Stimulated activated CD8-positive, alpha-beta memory T cell treated with anti-CD3 and anti-CD28 coated beads, Interleukin-4, amount 100 ng/mL, for 4 hours (primary cell): ENCODE measurements at regions not wholly inside any gene's neighbourhood (a gene's known extent, or its start where the extent isn't known, plus 50 kb on each side); places are given as distances from the start of the nearest gene placed in this dataset.

ENCODE experiments used
- DNase-seq, 2 donors: peaks; one replicate each; pipeline ENCODE4 v3.0.0-alpha.2; 2020; ENCODE audit warnings: low read depth in 2 of 2, low spot score in 1 of 2

DNA sequence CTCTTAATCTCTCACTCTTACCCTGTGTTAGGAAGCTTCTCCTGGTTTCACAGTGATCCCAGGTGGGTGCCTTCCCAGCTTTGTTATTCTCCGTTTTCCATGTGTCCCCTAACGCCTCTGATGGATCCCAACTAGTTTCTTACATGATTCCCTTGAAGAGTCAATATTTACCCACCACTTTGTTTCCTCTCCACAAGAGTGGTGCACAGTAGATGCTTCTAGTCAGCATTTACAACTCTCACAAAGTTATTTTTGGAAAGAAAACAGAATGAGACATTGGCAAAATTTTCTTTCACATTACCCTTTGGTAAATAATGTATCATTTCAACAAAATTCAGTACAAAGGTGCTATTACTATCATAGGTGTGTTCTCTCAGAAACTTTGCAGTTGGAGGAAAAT is 1611.1 kb upstream of the ZEB2 start:
- no peak for DNase-seq

DNA sequence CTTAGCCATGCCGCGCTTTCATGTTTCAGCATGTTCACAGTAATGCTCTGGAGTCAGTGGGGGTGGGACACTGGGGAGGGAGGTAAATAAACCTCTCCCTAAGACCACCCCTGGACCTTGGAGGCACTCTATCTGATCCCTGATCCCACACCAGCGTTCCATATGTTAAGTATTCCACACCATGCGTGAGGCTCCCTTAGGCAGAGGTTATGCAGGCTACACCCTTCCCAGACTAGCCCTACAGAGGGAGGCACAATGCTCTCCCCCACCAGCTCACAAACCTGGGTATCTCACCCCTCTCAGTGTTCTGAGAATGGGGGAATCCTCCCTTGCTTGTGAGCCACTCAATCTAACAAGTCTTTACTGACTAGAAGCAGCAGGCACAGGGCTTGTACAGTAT is 1610.4 kb upstream of the ZEB2 start:
- DNase-seq, result no peak

DNA sequence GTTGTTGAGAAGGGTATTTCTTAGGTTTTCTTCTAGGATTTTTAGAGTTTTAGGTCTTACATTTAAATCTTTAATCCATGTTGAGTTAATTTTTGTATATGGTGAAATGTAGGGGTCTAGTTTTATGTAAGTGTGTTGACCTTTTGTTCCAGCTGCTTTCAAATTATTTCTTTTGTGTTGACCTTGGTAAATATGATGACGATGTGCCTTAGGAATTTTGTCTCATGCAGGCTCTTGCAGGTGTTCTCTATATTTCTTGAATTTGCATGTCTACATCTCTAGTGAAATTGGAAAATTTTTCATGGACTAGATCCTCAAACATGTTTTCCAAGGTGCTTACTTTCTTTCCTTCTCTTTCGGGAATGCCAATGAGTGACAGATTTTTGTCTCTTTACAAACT is 1609.3 kb upstream of the ZEB2 start:
- DNase-seq, result no peak

DNA sequence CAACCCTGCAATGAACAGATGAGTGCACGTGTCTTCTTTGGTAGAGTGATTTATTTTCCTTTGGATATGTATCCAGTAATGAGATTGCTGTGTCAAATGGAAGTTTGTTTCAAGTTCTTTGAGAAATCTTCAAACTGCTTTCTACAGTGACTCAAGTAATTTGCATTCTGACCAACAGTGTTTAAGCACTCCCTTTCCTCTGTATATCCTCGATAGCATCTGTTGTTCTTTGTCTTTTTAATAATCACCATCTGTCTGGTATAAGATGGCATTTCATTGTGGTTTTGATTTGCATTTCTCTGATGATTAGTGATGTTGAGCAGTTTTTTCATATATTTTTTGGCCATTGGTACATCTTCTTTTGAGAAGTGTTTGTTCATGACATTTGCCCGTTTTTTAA is 1608.3 kb upstream of the ZEB2 start:
- no peak for DNase-seq

DNA sequence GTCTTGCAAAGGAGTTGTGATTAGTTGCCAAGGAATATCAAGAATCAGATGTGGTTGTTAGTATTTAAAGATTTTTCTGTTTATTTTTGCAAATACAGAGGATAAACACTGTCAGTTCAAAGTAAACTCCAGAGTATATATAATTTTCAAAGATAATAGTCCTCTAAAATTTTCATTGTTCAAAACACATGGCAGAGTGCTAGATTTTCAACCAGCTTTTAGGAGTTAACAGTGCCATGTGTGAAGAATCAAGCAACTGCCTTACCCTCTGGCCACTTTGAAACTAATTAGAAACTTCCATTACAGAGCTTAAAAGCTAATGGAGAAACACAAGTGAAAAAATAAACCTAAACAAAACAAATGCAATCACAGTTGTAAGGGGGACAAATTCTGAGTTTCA is 1605.6 kb upstream of the ZEB2 start:
- no peak for DNase-seq

DNA sequence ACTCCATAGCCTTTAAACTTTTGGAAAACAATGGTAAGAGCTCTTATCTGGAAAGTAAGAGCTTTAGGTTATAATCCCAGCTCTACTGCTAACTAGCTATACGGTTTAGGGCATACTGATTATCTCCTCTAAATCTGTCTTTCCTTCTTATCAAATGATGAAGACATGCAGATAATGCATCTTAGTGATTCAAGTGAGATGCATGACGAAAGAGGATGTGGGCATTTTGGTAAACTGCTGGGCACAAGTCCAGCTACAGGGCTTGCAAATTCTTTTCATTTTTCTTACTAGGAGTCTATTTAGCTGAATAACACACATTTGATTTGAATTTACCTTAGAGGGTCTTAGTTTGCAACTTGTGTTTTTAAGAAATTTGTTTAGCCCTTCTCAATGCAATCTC is 1604.8 kb upstream of the ZEB2 start:
- no peak for DNase-seq

DNA sequence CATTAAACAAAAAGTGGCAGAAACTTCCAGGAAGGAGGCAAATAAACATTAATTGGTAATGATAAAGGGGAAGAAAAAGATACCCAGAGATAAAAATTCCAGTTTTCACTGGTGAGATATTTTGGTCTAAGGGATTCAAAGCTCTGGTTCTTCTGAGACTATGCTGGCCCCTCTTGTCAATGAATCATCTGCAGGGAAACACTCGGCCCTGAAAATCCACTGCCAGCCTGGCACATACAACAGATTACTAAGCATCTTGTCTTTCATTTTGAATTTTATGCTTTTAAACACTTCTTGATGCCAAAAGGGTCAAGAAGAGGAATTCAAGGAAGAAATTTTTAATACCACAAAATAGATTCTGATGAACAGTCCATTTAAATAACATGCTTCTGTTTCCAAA is 1603.8 kb upstream of the ZEB2 start:
- DNase-seq, result no peak

DNA sequence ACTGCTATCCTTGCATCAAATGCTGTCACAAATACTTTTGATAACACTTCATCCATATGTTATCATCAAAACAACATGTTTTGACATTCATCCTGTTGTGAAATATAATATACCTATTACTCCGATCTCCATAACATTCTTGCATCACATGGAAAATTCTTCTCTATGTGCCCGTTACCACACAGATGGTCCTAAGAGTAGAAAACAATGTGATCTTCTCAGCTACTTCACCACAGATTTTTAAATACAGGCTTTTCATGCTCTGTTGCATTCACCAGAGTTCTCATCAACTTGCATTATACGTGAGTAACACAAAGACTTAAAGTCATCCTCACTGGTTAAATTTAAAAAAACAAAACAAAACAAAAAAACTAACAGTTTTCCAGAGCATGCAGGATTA is 1603.3 kb upstream of the ZEB2 start:
- no peak for DNase-seq

DNA sequence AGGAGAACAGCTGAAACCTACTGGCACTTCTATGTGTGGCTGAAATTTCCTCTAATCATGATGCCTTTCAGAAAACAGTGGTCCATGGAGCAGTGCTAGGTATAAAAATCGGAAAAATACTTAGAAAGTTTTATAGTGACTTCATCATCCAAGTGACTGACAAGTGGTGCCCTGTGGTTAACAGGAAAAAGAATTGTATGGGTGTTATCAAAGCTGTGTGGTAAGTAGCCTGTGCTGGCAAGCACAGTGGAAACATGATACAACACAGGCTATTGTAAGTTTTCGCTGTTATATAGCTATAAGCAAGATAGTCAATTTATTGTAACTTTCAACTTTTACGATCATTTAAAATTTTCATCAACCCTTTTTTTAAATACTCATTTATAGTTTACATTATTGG is 1599.7 kb upstream of the ZEB2 start:
- DNase-seq, result no peak

DNA sequence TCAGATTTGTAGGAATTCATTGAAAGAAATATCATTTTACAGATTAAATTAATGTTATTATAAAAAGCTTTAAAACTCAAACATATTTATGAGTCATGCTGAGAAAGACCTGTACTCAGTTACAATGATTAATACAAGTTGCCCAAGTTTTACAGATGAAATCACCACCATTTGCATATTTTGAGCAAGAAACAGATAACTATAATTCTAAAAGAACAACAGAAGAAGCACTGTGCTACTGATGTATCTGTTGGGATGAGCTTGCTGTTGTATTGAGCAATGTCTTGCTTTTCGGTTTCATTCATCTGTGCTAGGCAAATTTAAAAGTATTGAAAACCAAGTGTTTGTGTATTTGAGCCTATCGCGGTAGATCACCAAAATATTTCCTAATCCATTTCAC is 1589.1 kb upstream of the ZEB2 start:
- no peak for DNase-seq

DNA sequence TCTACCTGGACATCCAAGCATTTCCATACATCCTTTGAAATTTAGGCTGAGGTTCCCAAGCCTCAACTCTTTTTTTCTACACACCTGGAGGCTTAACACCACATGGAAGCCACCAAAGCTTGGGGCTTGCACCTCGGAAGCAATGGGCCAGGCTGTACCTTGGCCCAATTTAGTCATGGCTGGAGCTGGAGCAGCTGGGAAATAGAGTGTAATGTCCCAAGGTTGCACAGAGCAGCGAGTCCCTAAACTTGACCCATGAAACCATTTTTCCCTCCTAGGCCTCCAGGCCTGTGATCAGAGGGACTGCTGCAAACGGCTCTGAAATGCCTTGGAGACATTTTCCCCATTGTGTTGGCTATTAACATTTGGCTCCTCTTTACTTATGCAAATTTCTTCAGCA is 1574.3 kb upstream of the ZEB2 start:
- no peak for DNase-seq

DNA sequence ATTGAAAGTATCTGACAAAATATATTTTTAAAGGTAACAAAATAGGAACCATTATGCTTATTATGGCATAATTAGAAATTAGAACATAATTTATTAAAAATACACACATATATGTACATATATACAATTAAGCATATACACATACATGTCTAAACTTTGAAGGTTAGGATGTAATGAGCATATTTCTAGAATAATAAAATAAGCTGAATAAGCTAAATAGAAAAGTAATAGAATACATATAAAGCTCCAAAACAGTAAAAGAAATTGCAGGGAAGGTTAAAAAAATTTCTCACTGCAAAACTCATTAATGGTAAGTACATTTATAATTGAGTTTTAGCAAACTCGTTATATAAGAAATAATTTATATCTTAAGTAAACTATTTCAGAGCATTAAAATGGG is 1561.5 kb upstream of the ZEB2 start:
- DNase-seq, result no peak

DNA sequence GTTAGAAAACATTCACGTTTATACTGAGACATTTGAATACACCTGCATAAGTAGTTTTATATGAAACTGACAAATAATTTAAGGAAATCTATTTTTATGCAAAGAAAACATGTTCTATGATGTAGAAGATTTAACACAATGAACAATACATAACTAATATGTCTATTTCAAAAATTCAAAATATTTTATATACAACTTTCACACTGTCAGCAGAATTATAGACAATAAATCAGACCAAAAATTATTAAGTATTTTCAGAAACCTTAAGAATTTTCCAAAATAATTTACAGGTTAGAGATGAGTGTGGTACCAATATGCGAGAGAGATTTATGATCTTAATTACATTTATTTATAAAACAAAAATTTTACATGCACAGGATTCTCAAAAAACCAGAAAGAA is 1561.0 kb upstream of the ZEB2 start:
- DNase-seq, result no peak

DNA sequence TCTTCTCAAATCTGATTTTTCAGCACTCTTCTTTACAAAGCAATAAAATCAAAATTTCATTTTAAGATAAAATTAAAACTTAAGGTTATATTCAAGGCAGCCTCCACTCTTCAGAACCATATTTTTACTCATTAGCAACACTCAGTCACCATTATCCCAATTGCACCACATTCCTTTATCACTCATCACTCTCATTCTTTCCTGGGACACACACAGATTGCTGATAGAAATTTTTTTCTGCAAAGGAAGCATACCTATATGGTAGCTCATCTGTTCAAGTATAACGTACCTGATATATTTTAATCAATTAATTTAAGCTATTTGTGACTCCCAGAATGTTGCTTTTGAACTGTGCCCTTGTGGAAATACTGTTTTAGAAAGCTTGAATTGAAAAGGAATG is 1559.3 kb upstream of the ZEB2 start:
- DNase-seq, result no peak

DNA sequence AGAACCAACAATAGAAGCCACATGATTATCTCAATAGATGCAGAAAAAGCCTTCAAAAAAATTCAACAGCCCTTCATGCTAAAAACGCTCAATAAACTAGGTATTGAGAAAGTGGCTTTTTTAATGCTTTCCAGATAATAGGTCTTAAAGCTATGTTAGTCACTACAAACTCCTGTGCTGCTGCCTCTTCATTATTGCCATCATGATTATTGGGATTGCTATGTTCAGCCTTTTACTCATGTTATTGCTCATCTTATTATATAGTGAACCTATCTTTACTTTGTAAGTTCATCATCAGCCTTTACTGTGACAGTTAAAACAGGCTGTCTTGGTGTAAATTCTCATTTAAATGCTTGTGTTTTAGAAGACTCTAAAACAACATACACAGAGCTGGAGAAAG is 1557.2 kb upstream of the ZEB2 start:
- DNase-seq, result no peak

DNA sequence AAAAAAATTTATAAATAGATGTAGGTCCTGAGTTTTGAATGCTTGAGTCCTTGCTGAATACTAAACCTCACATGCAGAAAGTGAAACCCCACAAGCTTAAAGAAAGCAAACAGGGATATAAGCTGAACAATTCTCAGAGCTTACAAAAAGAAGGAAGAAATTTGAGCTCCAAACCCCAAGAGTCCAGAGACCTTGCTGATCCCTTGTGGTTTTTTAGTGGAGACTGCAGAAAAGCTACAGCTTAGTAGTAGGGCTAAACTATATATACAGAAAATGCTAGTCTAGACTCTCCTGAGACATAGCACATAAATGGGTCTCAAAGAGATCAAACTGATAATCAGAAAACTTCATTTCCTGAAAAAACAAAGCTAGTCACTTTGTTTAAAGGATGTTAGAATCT is 1548.1 kb upstream of the ZEB2 start:
- no peak for DNase-seq

DNA sequence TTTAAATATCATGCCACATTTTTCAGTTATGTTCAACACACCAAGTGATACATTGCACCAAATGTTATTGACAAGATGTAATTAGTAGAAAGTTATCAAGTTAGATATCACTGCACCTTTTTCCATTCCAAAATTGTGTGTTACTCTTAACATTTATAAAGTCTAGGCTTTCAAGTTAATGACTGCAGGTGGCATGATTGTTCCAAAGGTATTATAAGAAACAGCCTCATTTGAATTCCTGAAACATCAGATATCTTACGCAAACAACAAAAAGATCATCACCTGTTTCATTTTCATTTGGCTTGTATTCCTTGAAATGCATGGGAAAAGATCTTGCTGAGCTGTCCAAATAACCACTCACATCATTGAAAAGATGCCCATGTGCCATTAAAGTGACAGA is 1528.2 kb upstream of the ZEB2 start:
- no peak for DNase-seq

DNA sequence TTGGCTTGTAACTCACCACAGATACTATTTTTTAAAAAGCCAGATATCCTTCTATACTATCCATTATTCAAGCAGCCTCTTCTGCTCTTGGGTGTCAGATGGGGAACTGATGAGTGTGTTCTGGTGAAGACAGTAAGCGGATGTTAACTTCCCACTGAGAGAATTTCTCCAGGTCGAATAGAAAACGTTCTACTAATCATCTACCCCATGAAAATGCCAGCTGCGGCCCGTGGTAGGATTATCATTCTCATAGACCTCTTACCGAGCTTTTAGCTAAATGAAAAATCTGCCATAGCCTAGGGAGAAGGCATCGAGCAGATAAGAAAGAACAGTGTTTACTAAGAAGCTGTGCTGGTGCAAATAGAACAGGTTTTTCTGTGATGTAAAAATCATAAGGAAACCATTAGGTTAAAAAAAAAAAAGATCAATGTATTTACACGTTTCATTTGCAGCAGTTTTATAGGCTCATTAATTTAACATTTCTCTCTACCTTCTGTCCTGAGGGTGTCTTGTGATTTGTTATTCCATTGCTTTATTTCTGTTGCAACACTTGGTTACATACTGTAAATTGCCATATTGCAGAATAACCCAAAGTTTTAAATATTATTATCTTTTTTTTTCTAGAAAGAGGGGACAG is 1521.5 kb upstream of the ZEB2 start:
- DNase-seq, result no peak

DNA sequence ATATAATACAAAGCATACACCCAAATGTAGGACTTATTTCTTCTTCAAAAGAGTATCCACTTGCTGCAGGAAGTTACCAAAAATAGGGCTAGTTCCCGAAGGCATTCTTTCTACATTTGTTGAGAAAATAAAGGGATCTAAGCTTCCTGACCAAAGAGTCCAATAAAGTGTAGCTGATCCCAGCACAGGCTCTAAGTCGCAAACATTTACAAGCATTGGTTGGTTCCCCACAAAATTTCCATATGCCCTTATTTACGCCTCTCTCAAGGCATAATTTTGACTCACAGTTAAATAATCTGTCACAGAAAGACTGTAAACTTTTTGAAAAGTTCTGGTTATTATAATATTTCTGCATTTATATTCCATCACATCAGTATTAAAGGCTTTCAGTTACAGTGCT is 1520.1 kb upstream of the ZEB2 start:
- DNase-seq, result no peak

DNA sequence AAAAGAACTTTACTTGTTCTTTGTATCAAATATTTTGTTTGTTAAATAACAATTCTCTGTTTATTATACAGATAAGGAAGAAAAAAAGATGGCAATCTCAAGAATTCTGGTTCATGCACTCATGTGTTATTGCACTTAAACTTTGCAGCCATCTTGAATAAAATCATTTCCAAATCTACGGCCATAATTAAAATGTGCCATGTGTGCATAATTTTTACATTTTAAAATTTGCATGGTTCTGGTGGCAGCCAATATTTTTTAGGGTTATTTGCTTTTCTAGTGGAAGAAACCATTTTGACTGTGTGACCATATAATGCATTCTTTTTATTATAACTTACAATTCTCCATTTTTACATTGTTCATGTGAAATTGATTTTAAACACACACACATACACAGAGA is 1518.1 kb upstream of the ZEB2 start:
- no peak for DNase-seq

DNA sequence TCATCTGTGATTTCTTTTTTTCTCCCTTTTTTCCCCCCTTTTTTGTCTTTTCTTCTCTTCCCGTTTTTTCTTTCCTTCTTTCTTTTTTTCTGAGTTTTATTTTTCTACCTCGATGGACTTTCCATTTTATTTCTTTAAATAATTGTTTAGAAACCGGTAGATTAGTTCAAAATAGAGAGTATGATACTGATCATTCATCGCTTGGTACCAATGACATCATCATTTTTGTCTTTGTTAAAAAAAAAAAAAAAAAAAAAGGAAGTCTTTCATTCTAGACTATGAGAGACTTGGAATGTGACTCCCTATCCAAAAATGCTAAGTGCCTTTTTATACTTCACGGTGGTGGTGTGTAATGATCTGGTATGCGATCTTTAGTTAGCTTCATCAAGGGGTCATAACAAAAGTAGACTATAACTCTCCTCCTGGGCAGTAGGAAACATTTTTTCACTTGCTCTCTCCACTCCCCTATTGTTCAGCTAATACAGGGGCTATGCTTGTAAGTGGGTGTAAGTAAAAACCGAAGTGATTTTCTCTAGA is 1517.5 kb upstream of the ZEB2 start:
- DNase-seq, result no peak

DNA sequence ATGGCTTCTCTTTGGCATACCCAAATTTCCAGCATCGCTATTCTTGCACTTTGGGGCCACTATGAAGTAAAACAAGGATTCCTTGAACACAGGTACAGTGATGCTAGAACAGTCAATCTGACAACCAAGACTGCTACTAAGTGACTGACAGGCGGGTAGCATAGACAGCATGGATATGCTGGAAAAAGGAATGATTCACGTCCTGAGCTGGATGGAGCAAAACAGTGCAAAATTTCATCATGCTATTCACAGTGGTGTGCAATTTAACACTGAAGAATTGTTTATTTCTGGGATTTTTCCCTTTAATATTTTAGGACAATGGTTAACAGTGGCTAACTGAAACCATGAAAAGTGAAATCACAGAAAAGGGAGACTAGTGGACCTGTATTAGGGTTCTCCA is 1511.2 kb upstream of the ZEB2 start:
- DNase-seq, result no peak

DNA sequence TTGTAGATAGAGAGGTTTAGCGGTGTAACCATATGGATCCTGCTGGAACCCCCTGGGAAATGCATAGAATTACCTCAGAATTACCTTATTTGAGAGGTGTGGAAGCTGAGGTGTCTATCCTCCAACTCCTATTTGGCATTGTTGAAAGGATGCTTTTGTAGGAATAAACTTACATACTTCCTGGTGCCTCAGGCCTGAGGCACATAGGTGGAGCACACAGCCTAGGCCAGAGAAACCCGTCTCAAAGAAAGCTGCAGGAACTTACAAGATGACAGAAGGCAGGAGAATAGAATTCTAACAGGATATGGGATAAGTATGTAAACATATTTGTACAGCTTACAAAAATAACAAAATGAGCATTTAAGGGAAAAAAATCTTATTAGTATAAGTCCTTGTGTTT is 1507.2 kb upstream of the ZEB2 start:
- no peak for DNase-seq

DNA sequence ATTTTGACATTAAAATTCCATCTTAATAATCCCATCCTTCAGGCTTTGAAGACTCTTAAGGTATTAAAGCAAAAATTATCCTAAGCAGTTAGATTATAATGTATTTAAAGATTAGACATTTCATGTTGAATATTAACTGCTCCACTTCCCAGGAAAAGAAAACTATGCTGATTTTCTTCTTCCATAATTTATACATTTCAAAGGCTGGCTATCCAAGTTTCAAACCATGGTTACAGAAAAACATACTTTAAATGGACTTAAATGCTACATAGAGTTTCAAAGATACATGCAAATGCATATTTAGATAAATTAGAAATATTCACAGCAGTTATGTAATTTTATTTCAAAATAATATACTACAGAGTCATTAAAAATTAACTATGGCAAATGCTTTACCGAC is 1505.6 kb upstream of the ZEB2 start:
- DNase-seq, result no peak
